ENCODE measurements at regions not wholly inside any gene's neighbourhood (a gene's known extent, or its start where the extent isn't known, plus 50 kb on each side); places are given as distances from the start of the nearest gene placed in this dataset.

DNA sequence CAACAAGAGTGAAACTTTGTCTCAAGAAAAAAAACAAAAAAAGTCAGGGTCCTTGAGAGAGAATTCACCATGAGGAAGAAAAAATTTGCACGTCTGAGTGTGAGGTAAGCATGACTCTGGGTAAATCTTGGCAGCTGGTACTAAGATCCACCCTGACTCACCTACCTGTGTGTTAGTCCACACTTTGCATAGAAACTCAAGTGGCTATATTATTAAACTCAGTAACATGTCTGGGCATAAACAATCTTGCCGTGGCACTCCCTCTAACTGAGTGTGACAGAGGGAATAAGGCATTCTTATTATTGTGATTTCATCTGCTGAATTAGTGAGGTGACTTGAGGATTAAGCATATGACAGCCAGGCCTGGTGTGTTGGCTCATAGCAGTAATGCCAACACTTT is 259.4 kb upstream of the VLDLR start:
- H3K27ac ChIP-seq: no peak overlapping the region
- intact Hi-C loops (cut with DNase I; ENCODE audit: low total_unique reads): no loop called here
- no peaks in the 10 kb centered on the region for H3K36me3 ChIP-seq
- H3K9me3 ChIP-seq: no peaks in the 10 kb centered on the region
- no peaks in the 10 kb centered on the region for H3K4me1 ChIP-seq
- TF ChIP-seq, protein P1, sequence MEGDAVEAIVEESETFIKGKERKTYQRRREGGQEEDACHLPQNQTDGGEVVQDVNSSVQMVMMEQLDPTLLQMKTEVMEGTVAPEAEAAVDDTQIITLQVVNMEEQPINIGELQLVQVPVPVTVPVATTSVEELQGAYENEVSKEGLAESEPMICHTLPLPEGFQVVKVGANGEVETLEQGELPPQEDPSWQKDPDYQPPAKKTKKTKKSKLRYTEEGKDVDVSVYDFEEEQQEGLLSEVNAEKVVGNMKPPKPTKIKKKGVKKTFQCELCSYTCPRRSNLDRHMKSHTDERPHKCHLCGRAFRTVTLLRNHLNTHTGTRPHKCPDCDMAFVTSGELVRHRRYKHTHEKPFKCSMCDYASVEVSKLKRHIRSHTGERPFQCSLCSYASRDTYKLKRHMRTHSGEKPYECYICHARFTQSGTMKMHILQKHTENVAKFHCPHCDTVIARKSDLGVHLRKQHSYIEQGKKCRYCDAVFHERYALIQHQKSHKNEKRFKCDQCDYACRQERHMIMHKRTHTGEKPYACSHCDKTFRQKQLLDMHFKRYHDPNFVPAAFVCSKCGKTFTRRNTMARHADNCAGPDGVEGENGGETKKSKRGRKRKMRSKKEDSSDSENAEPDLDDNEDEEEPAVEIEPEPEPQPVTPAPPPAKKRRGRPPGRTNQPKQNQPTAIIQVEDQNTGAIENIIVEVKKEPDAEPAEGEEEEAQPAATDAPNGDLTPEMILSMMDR (IDR thresholded peaks at IDR 0.05): no peak
- no peak overlapping the region for H3K4me3 ChIP-seq
- DNase-seq: no peak
- no peaks in the 10 kb centered on the region for H3K27me3 ChIP-seq

DNA sequence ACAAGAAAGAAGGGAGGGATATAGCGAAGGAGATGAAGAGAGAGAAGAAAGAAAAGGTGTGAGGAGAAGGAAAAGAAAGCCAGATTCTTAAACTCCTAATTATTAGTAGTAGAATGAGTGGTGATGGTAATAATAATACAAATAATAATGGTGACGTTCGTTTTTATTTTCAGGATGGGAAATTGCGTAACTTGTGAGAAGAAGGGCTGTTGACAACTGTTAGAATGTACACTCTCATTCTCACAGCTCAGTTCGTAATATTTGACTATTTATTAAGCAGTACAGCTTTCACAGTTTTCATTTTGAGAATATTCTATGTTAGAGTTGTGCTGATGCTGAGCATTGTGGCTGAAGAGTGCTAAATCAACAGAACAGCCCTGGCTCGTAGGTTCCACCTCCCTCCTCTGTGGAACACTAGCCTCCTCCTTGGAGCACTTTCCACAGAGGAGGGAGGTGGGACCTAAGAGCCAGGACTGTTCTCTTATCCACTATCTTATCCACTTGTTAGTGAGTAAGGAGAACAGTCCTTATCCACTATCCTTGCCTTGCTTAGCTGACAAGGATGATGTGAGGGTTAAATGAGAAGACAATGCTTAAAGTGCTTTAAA is 258.3 kb upstream of the VLDLR start:
- Histone ChIP-seq H3K36me3 (no peaks in the 10 kb centered on the region), H3K4me3 (no peak overlapping the region), H3K27me3 (no peaks in the 10 kb centered on the region), H3K27ac (no peak overlapping the region), H3K4me1 (no peaks in the 10 kb centered on the region), H3K9me3 (no peaks in the 10 kb centered on the region)
- intact Hi-C loops (cut with DNase I; ENCODE audit: low total_unique reads): no loop called here
- DNase-seq: no peak
- TF ChIP-seq, protein P1 (IDR thresholded peaks at IDR 0.05): no peak

DNA sequence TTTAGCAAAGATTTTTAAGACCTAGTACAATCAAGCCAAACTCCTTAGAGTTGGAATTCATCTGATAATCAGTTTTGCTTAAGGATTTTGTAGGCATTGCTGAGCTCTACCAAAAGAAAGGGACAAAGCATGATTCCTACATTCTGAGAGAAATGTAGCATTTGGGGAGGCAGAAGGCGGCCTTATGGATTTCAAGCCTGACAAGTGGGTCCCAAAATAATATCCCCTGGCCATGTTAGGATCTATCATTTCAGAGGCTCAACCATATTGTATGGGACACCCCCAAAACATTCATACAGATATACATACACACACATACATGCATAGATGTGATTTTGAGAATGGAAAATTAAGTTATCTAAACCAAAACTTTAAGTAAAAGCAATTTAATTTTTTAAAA is 257.8 kb upstream of the VLDLR start:
- Histone ChIP-seq H3K4me3 (no peak overlapping the region), H3K9me3 (no peaks in the 10 kb centered on the region), H3K36me3 (no peaks in the 10 kb centered on the region), H3K27me3 (no peaks in the 10 kb centered on the region), H3K27ac (no peak overlapping the region), H3K4me1 (no peaks in the 10 kb centered on the region)
- intact Hi-C loops (cut with DNase I; ENCODE audit: low total_unique reads): no loop called here
- TF ChIP-seq, protein P1 (IDR thresholded peaks at IDR 0.05): no peak
- DNase-seq: no peak

DNA sequence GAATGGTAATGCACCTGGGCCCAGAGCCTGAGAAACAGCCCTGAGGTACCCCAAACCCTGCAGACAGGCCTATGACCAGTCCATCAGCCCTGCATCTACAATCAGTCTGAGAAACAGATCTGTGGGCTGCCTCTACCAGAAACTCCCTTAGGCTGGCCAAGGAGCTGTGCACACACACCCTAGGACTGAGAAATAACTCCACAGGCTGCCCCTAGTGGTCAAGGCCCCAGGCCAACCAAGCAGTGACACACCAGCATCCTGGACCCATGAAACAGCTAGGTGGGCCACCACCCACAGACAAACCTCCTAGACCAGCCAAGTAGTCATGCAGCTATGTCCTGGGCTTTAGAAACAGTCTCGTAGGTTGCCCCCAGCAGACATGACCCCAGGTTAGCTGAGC is 253.6 kb upstream of the VLDLR start:
- Histone ChIP-seq H3K27ac (no peak overlapping the region), H3K36me3 (no peaks in the 10 kb centered on the region), H3K27me3 (no peaks in the 10 kb centered on the region), H3K4me3 (no peak overlapping the region), H3K9me3 (no peaks in the 10 kb centered on the region), H3K4me1 (no peaks in the 10 kb centered on the region)
- TF ChIP-seq, protein P1 (IDR thresholded peaks at IDR 0.05): no peak
- DNase-seq: no peak
- intact Hi-C loops (cut with DNase I; ENCODE audit: low total_unique reads): no loop called here

DNA sequence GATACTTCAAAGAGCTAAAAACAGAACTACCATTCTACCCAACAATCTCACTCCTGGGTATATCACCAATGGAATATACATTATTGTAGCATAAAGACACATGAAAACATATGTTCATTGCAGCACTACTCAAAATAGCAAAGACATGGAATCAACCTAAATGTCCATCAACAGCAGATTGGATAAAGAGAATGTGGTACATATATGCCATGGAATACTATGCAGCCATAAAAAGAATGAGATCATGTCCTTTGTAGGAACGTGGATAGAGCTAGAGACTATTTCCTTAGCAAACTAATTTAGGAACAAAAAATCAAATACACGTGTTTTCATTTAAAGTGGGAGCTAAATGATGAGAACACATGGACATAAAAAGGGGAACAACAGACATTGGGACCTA is 247.9 kb upstream of the VLDLR start:
- intact Hi-C loops (cut with DNase I; ENCODE audit: low total_unique reads): no loop called here

More for the DNA sequence above, 247.9 kb upstream of the VLDLR start:
- no peak overlapping the region for H3K4me3 ChIP-seq
- no peaks in the 10 kb centered on the region for H3K9me3 ChIP-seq
- no peaks in the 10 kb centered on the region for H3K4me1 ChIP-seq
- no peaks in the 10 kb centered on the region for H3K27me3 ChIP-seq
- H3K36me3 ChIP-seq: no peaks in the 10 kb centered on the region
- no peak overlapping the region for H3K27ac ChIP-seq
- TF ChIP-seq, protein P1 (IDR thresholded peaks at IDR 0.05): no peak
- DNase-seq: no peak
